ENCODE measurements at regions not wholly inside any gene's neighbourhood (a gene's known extent, or its start where the extent isn't known, plus 50 kb on each side); places are given as distances from the start of the nearest gene placed in this dataset.
"Not testable (repeated sequence)": the region's sequence is repeated elsewhere in the genome, so short reads cannot be mapped to it uniquely, and the experiment has no call there.

DNA sequence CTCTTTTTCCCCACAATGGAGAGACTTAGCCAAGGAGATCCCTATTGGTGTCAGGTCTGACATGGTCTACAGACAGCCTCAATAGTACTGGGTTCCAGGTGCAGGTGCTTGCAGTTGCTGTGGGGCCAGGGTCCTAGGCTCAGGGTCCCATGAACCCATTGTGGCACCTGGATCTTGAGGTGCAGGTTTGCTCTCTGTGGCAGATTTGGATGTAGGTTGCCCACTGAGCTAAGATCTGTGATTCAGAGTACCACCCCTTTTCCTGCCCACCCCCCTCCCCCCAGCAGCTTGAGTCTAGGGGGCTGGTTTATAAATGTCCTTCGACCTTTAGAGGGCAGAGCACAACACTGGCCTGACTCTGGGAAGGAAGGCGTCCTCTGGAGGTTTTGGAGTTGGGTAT is 147.0 kb downstream of the APIP start:
- H3K9ac ChIP-seq (ENCODE audit: insufficient read depth, low read depth, low read length) = no peak overlapping the region
- 60% methylated on average over 1 of the region's 2 CpGs for WGBS (ENCODE audit: low lambda C conversion rate)
- FAIRE-seq = no peak
- H3K4me3 ChIP-seq (replicated peaks in 1 of 3; ENCODE audit: insufficient read depth in 1 of 3, low read depth in 2 of 3, low read length in 3 of 3) = no peak overlapping the region
- H4K20me1 ChIP-seq (ENCODE audit: insufficient read depth, low read length) = no peaks in the 10 kb centered on the region
- H3K4me2 ChIP-seq (ENCODE audit: low read depth, low read length) = no peak overlapping the region
- H3K27me3 ChIP-seq (ENCODE audit: control insufficient read depth in 1 of 2, insufficient read depth in 2 of 2, low read length in 2 of 2) = no peaks in the 10 kb centered on the region
- no peaks in the 10 kb centered on the region for H3K79me2 ChIP-seq (ENCODE audit: insufficient read depth, low read length)
- no peaks in the 10 kb centered on the region for H3K4me1 ChIP-seq (ENCODE audit: insufficient read depth, low read length)
- CTCF ChIA-PET (ENCODE audit: low intra/inter-chr PET ratio, low total read pairs) = no interaction called here
- no peak for DNase-seq (ENCODE audit: low spot score)
- no peaks in the 10 kb centered on the region for H3K36me3 ChIP-seq (replicated peaks in 1 of 2; ENCODE audit: control insufficient read depth in 1 of 2, insufficient read depth in 2 of 2, low read length in 2 of 2)
- BruUV-seq (replicated peaks) = no TSS peak
- no peak overlapping the region for H3K27ac ChIP-seq (ENCODE audit: extremely low read length, insufficient read depth, low read length)
- TF ChIP-seq SP4 (CRISPR knock-in tag; IDR thresholded peaks at IDR 0.05) (no peak), FLYWCH1 (CRISPR knock-in tag; IDR thresholded peaks at IDR 0.05) (no peak), HDAC6 (IDR thresholded peaks at IDR 0.05; ENCODE audit: low read depth, low read length) (no peak)
- TF ChIP-seq, protein P1, sequence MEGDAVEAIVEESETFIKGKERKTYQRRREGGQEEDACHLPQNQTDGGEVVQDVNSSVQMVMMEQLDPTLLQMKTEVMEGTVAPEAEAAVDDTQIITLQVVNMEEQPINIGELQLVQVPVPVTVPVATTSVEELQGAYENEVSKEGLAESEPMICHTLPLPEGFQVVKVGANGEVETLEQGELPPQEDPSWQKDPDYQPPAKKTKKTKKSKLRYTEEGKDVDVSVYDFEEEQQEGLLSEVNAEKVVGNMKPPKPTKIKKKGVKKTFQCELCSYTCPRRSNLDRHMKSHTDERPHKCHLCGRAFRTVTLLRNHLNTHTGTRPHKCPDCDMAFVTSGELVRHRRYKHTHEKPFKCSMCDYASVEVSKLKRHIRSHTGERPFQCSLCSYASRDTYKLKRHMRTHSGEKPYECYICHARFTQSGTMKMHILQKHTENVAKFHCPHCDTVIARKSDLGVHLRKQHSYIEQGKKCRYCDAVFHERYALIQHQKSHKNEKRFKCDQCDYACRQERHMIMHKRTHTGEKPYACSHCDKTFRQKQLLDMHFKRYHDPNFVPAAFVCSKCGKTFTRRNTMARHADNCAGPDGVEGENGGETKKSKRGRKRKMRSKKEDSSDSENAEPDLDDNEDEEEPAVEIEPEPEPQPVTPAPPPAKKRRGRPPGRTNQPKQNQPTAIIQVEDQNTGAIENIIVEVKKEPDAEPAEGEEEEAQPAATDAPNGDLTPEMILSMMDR (CRISPR knock-in tag; IDR thresholded peaks at IDR 0.05) = no peak
- TF ChIP-seq, protein P2, sequence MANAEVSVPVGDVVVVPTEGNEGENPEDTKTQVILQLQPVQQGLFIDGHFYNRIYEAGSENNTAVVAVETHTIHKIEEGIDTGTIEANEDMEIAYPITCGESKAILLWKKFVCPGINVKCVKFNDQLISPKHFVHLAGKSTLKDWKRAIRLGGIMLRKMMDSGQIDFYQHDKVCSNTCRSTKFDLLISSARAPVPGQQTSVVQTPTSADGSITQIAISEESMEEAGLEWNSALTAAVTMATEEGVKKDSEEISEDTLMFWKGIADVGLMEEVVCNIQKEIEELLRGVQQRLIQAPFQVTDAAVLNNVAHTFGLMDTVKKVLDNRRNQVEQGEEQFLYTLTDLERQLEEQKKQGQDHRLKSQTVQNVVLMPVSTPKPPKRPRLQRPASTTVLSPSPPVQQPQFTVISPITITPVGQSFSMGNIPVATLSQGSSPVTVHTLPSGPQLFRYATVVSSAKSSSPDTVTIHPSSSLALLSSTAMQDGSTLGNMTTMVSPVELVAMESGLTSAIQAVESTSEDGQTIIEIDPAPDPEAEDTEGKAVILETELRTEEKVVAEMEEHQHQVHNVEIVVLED (CRISPR knock-in tag; IDR thresholded peaks at IDR 0.05; ENCODE audit: borderline replicate concordance) = no peak
- TF ChIP-seq, protein P3, sequence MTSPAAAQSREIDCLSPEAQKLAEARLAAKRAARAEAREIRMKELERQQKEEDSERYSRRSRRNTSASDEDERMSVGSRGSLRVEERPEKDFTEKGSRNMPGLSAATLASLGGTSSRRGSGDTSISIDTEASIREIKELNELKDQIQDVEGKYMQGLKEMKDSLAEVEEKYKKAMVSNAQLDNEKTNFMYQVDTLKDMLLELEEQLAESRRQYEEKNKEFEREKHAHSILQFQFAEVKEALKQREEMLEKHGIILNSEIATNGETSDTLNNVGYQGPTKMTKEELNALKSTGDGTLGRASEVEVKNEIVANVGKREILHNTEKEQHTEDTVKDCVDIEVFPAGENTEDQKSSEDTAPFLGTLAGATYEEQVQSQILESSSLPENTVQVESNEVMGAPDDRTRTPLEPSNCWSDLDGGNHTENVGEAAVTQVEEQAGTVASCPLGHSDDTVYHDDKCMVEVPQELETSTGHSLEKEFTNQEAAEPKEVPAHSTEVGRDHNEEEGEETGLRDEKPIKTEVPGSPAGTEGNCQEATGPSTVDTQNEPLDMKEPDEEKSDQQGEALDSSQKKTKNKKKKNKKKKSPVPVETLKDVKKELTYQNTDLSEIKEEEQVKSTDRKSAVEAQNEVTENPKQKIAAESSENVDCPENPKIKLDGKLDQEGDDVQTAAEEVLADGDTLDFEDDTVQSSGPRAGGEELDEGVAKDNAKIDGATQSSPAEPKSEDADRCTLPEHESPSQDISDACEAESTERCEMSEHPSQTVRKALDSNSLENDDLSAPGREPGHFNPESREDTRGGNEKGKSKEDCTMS (CRISPR knock-in tag; conservative IDR thresholded peaks at IDR 0.05) = no peak
- in situ Hi-C loops (cut with HindIII; ENCODE audit: extremely low pct_ligation_motif_present, low pct_unique_long_range_greater_than_20kb) (no loop called here), intact Hi-C loops (cut with micrococcal nuclease; ENCODE audit: unreplicated experiment) (no loop called here)
- POLR2A ChIA-PET = no interaction called here
- H3K9me3 ChIP-seq (ENCODE audit: low read length) = no peaks in the 10 kb centered on the region
- H2AFZ ChIP-seq (ENCODE audit: low read length) = no peak overlapping the region
- ATAC-seq = no peak

DNA sequence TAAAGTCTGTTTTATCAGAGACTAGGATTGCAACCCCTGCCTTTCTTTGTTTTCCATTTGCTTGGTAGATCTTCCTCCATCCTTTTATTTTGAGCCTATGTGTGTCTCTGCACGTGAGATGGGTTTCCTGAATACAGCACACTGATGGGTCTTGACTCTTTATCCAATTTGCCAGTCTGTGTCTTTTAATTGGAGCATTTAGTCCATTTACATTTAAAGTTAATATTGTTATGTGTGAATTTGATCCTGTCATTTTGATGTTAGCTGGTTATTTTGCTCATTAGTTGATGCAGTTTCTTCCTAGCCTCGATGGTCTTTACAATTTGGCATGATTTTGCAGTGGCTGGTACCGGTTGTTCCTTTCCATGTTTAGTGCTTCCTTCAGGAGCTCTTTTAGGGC is 141.7 kb downstream of the EHF start:
- H3K9ac ChIP-seq (ENCODE audit: insufficient read depth, low read depth, low read length); BruUV-seq (replicated peaks); H3K27me3 ChIP-seq (ENCODE audit: control insufficient read depth in 1 of 2, insufficient read depth in 2 of 2, low read length in 2 of 2); H3K4me1 ChIP-seq (ENCODE audit: insufficient read depth, low read length); H4K20me1 ChIP-seq (ENCODE audit: insufficient read depth, low read length); H3K79me2 ChIP-seq (ENCODE audit: insufficient read depth, low read length); ATAC-seq; H3K27ac ChIP-seq (ENCODE audit: extremely low read length, insufficient read depth, low read length); H3K36me3 ChIP-seq (replicated peaks in 1 of 2; ENCODE audit: control insufficient read depth in 1 of 2, insufficient read depth in 2 of 2, low read length in 2 of 2); H3K4me3 ChIP-seq (replicated peaks in 1 of 3; ENCODE audit: insufficient read depth in 1 of 3, low read depth in 2 of 3, low read length in 3 of 3); in situ Hi-C loops (cut with HindIII; ENCODE audit: extremely low pct_ligation_motif_present, low pct_unique_long_range_greater_than_20kb); POLR2A ChIA-PET; intact Hi-C loops (cut with micrococcal nuclease; ENCODE audit: unreplicated experiment); H3K4me2 ChIP-seq (ENCODE audit: low read depth, low read length); DNase-seq (ENCODE audit: low spot score); H2AFZ ChIP-seq (ENCODE audit: low read length); CTCF ChIA-PET (ENCODE audit: low intra/inter-chr PET ratio, low total read pairs); FAIRE-seq; H3K9me3 ChIP-seq (ENCODE audit: low read length): not testable (repeated sequence)
- 20% methylated on average over 1 of the region's 3 CpGs for WGBS (ENCODE audit: low lambda C conversion rate)
